ENCODE measurements at regions not wholly inside any gene's neighbourhood (a gene's known extent, or its start where the extent isn't known, plus 50 kb on each side); places are given as distances from the start of the nearest gene placed in this dataset.

GRCh38 chr11:134759855-134760254 lies 347.8 kb upstream of the B3GAT1 start:
- no peak for DNase-seq

GRCh38 chr11:134759274-134759673 lies 347.2 kb upstream of the B3GAT1 start:
- no peak for DNase-seq

DNA sequence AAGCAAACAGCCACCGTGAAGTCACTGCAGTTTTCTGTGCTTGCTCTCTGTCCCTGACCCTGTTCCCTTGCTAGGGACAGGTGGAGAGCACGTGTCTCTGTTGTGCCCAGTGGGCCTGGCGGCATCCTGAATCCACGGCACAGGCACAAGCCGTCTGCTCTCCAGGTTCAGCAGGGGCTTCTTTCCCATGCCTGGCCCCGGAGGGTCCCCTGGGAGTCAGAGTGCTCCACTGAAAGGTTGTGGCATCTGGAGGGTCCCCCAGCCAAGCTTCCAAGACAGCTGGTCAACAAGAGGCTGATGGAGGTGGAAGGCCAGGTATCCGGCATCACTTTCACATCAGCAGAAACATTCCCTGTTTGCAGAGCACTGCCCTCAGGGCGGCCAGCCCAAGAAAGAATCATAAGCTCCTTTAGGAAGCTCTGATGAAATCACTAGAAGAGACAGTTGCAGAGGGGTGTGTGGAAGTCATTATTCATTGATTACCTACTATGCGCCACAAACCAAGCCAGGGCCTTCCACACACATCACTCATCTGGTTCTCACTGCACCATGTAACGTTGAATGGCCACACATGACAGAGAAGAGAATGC lies 346.4 kb upstream of the B3GAT1 start:
- DNase-seq = no peak

DNA sequence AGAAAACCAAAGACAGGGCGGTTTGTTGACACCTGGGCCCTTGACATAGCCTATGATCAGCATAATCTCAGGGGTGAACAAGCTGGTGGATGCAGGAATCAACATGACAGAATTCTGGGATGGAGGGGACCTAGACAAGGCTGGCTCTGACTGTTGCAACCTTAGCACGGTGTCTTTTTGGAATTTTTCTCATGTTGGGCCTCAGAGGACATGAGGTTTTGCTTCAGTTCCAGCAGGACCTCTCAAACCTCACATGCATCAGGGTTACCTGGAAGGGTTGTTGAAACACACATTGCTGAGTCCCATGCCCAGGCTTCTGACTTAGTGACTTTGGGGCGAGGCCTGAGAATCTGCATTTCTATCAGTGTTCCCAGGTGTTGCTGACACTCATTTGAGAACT lies 345.6 kb upstream of the B3GAT1 start:
- no peak for DNase-seq

DNA sequence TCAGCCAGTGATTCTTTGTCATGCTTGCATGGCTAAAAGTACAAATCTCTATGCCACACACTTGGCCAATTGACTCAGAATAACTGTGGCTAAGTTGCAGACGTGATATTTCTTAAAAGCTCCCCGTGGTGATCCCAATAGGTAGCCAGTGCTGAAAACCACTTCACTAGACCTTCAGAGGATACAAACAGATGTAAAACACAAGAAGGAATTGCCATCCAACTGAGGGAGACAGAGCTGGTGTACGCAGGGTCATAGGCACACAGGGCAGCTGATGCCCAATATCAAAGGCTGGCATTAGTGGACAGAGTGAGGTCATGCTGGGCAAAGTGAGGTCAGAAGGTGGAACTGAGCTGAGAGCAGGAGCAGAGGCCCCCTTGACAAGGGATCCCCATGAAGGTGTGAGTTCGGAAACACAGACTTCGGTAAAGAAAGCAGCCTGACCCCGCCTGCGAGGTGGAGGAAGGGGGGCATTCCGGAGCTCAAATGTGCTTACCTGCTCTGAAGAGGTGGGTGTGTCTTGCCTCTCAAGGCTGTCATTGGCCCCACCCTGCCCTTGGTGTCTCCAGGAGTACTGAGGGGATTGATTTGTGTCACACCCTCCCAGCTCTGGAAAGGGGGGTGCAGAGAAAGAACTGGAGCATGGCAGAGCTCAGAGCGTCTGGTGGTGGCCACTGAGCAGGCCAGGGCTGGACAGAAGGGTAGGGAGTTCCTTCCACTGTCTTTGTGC lies 344.9 kb upstream of the B3GAT1 start:
- no peak for DNase-seq

DNA sequence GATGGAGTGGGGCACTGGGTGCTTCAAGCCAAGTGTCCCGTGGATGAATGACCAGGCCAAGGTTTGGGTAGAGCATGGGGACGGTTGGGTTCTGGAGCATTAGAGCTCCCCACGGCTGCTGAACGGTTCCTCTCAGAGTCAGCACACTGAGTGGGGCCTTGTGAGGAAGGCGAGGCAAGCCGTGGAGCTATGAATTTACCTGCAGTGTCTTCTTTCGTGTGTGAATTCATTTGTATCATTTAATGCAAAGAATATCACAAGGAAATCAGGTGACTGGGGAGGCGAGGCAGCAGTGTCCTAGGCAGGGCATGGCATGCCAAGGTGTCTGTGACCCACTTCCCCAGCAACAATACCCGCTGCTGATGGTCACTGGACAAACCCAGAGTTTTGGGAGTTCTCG lies 343.5 kb upstream of the B3GAT1 start:
- no peak for DNase-seq

DNA sequence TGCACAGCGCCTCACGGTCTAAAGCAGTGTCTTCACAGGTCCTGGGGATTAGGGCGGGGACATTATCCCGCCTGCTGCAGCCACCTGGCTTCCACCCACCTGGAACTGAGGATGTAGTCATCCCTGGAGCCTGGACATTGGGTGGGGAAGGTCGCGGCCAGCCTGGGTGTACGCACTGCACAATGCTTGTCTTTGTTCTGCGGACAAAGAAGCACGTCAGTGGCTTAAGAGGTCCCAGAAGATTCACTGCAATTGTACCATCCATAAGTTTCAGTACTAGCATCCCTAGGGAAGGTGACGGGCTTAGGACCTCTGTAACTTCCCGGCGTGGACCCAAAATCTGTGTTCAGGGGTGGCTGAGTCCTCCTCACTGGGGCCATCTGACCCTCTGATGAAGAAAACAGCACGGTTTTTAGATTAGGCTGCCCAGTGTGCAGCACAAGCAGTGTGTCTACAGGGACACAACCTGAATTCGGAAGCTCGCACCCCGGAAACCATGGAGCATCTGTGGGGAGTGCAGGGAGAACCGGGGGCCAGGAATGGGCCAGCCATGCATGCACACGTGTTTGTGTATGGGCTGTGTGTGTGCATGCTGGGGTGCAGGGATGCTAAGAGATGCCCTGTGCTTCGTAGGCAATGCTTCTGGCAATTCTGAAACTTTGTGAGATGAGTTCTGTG lies 342.6 kb upstream of the B3GAT1 start:
- no peak for DNase-seq

GRCh38 chr11:134753771-134754520 lies 341.9 kb upstream of the B3GAT1 start:
- no peak for DNase-seq

DNA sequence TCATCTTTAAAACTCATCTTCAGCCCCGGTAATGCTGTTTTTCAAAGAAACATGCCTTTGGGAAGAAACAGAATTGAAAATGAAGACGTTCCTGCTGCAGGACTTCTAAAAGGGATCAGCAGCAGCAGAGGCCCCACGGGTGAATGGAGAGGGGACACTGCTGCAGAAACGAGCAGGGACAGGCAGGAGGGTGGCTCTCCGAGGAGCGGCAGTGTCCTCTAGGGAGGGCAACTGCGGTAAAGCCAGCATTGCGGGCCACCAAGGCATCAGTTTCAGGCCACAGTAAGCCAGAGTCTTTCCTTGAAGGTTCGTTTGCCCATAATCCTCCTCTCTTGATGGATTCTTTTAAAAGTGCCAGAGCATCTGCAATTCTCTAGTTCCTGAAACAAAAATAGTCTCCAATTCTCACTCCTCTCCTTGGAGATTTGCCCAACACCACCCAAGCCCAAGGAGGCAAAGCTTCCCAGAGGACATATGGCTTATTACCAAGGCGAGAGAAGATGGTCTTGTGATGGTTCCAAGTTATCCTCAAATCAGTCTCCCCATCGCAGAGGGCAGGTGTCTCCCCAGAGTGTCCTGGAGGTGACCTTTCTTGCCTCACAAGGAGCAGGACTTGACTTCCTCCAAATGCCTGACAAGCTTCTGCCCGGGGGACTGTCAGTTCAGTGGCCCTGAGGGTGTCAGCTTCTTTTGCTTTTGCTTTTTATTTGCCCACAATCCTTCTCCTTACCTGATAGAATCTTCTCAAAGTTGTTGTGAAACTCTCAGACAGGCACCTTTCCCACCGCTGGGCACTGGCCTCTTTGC lies 341.1 kb upstream of the B3GAT1 start:
- DNase-seq = no peak

DNA sequence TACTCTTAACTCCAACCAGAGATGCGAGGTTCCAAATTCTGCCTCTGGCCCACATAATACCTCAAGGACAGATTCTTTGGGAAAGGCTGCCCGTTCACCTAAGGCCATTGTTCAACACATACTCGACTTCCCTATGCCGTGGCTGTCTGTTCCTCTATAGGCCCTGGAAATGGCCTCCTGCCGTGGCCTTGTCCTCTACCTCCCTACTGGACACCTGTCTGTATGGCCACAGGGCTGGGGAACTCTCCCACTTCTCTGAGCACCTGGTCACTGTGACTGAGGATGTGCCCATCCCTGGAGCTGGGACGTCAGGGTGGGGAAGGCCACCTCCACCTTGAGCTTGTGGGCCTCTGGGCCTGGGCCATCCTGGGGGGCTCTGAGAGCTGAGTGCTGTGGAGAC lies 340.5 kb upstream of the B3GAT1 start:
- no peak for DNase-seq

DNA sequence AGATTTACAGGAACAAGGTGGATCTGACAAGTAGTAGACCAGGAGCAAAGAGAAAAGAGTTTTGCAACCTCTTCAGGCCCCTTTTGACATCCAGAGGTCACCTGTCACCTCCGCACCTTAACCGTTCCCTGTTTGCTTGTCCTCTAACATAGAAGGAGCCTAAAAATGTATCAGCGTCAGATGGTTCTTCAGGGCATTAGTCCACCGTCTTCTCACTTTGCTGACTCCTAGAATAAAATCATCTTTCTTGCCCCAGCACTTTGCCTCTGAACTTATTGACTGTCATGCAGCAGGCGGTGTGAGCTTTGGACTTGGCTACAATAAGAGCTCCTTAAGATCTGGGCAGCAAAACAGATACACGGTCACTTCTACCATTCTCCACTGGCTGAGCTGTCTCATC lies 339.7 kb upstream of the B3GAT1 start:
- DNase-seq = no peak

GRCh38 chr11:134751031-134751585 lies 339.1 kb upstream of the B3GAT1 start:
- no peak for DNase-seq

GRCh38 chr11:134750619-134751018 lies 338.6 kb upstream of the B3GAT1 start:
- no peak for DNase-seq

- DNase-seq = no peak
These were observed 337.2 kb upstream of the B3GAT1 start for GRCh38 chr11:134749040-134749839.

- no peak for DNase-seq
These were observed 334.6 kb upstream of the B3GAT1 start for GRCh38 chr11:134746609-134747008.

DNA sequence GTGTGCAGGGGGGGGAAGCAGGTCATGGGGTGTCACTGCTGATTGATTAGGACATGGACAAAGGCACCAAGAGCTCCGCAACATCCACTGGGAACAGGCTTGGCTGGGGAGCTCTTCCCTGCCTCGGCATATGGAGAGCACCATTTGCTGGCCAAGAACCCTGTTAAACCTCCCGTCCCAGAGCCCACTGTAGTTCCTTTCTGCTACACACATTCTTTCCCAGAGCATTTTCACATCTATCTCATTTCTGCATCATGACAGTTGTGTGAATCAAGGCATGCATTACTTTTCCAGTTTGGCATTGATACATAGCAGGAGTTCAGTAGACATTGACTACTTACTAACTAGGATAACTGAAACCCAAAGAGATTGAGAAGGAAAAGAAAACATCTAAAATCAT lies 333.4 kb upstream of the B3GAT1 start:
- DNase-seq = no peak

- DNase-seq = no peak
These were observed 331.8 kb upstream of the B3GAT1 start for GRCh38 chr11:134743820-134744195.

GRCh38 chr11:134742956-134743819 lies 331.1 kb upstream of the B3GAT1 start:
- no peak for DNase-seq

DNA sequence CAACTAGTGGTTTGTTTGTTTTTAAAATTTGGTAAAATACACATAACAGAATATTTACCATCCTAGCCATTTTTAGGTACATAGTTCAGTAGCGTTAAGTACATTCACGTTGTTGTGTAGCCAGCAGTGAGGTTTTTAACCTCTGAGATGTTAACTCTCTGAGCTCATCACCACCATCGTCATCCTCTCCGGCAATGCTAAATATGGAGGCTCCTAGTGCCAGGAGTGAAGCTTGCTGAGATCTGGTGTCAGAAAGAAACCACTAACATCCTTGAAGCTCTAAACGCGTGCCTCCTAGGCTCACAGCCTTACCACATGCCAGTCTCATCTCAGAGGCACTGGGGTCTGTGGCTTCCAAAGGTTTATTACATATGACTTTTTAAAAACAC lies 330.2 kb upstream of the B3GAT1 start:
- DNase-seq = no peak

DNA sequence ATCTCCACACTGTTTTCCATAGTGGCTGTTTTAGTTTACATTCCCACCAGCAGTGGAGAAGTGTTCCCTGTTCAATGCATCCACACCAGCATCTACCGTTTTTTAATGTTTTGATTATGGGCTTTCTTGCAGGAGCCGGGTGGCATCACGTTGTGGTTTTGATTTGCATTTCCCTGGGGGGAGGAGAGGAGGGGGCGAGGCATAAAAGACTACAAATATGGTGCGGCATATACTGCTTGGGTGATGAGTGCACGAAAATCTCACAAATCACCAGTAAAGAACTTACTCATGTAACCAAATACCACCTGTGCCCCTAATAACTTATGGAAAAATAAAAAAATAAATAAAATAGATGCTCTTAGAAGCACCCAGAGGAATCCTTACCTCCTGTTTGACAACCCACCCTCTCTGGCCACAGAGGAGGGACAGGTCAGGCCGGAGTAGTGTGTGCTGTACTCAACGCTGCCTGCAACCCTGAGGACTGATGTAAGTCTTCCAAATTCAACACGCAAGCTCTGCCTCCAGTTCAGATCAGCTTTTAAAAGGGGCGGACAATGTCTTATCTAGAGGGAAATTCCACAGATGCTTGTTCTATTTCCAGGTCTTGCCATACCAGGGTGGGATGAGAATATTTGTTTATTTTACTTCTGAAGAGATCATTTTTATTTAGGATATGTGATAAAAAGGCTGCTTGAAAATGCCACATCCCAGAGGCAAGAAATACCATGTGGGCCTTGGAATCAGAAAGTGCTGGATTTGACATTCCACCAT lies 329.6 kb upstream of the B3GAT1 start:
- no peak for DNase-seq
